A673 (cell line): ENCODE measurements at regions not wholly inside any gene's neighbourhood (a gene's known extent, or its start where the extent isn't known, plus 50 kb on each side); places are given as distances from the start of the nearest gene placed in this dataset.

Experiments
- BruUV-seq: library from RNA; stranded (reverse); fragments of 400-500 nt; replicated peaks from 2 replicates; lab custom pipeline; 2021; lab: Mats Ljungman, UMichigan
- CTCF ChIA-PET: fragments of 300-600 bp; sonication (Branson Sonifier 250); formaldehyde crosslinking; loops from one replicate; lab custom pipeline; 2022; ENCODE audit warnings: antibody characterized with exemption; lab: Charles Lee
- POLR2A ChIA-PET: fragments of 300-600 bp; sonication (Branson Sonifier 250); formaldehyde crosslinking; loops from one replicate; lab custom pipeline; 2022; ENCODE audit warnings: antibody characterized with exemption; ENCODE audit not compliant: low non-redundant PET; lab: Charles Lee
- DNase-seq: peaks from one replicate; pipeline ENCODE4 v3.0.0-alpha.2; 2015; ENCODE audit warnings: low spot score
- H3K27ac ChIP-seq: fragments of 200-600 bp; sonication (generic); 2 replicates; pipeline ENCODE4 v1.5.1; 2016; ENCODE audit warnings: mixed run types, low read depth, mild to moderate bottlenecking, mixed read lengths, antibody characterized with exemption, low read length; ENCODE audit not compliant: poor library complexity, severe bottlenecking
- H3K27me3 ChIP-seq: fragments of 200-600 bp; sonication (generic); replicated peaks from 2 replicates; pipeline ENCODE4 v1.6.1; 2017; ENCODE audit warnings: mixed run types, low read depth, mild to moderate bottlenecking, mixed read lengths, antibody characterized with exemption, low read length; ENCODE audit not compliant: insufficient read depth, poor library complexity
- H3K36me3 ChIP-seq: fragments of 200-600 bp; sonication (generic); 2 replicates; pipeline ENCODE4 v1.6.1; 2016; ENCODE audit warnings: mixed run types, mild to moderate bottlenecking, mixed read lengths, antibody characterized with exemption, low read length; ENCODE audit not compliant: insufficient read depth, poor library complexity, severe bottlenecking
- H3K4me1 ChIP-seq: fragments of 200-600 bp; sonication (generic); 2 replicates; pipeline ENCODE4 v1.6.1; 2017; ENCODE audit warnings: mixed run types, mild to moderate bottlenecking, mixed read lengths, antibody characterized with exemption, low read length; ENCODE audit not compliant: insufficient read depth, poor library complexity, severe bottlenecking
- H3K4me3 ChIP-seq: fragments of 200-600 bp; sonication (generic); 2 replicates; pipeline ENCODE4 v1.5.1; 2016; ENCODE audit warnings: low read depth, mixed run types, mild to moderate bottlenecking, mixed read lengths, low read length; ENCODE audit not compliant: poor library complexity, severe bottlenecking
- H3K9me3 ChIP-seq: fragments of 200-600 bp; sonication (generic); 2 replicates; pipeline ENCODE4 v1.6.1; 2016; ENCODE audit warnings: mixed run types, low read depth, mild to moderate bottlenecking, mixed read lengths, antibody characterized with exemption, low read length; ENCODE audit not compliant: poor library complexity, severe bottlenecking
- EZH2 ChIP-seq: fragments of 200-600 bp; sonication (generic); IDR thresholded peaks from 2 replicates; pipeline ENCODE4 v1.6.1; 2017; ENCODE audit warnings: borderline replicate concordance, low read depth, mild to moderate bottlenecking, mixed read lengths, antibody characterized with exemption, low read length; ENCODE audit not compliant: poor library complexity, severe bottlenecking
- intact Hi-C: fragments of 100-400 bp; cut with micrococcal nuclease; formaldehyde crosslinking; loops from one replicate; pipeline ENCODE4 v1.10.0; 2022; ENCODE audit not compliant: unreplicated experiment
- TF ChIP-seq, protein P1 (sequence below): fragments of 300-800, 200-600 bp; sonication (generic); conservative IDR thresholded peaks from 2 replicates; pipeline ENCODE4 v1.5.1; 2017; ENCODE audit warnings: low read depth, mild to moderate bottlenecking, antibody characterized with exemption, low read length, moderate library complexity, mixed read lengths

DNA sequence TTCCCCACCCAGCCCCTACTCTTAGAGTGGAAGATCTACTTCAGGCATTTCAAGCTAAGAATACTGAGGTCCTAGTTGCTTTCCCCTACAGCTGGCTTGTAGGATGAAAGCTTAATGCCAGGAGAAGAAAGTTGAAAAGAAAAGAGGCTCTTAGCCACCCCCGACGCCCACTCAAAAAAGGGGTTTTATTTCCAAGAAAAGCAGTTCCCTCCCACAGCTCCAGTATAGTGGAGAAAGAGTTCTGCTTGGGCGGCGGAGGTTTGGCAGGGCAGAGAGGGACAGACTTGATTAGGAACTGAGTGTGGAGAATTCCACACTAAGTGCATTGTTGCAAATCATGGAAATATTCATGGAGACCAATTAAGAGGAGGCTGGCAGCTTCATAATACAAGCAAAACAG, 470.9 kb downstream of the ETS1 start:
- H3K27ac ChIP-seq = no peak overlapping the region
- H3K4me1 ChIP-seq = no peaks in the 10 kb centered on the region
- BruUV-seq = no TSS peak
- intact Hi-C loops = no loop called here
- ChIA-PET POLR2A (no interaction called here), CTCF (interaction anchor here (0.7 kb wide), 1 partner anchor 569 kb away, joined by 3 read pairs; no protein-coding TSS in a partner anchor)
- no peak for TF ChIP-seq EZH2
- TF ChIP-seq, protein P1, sequence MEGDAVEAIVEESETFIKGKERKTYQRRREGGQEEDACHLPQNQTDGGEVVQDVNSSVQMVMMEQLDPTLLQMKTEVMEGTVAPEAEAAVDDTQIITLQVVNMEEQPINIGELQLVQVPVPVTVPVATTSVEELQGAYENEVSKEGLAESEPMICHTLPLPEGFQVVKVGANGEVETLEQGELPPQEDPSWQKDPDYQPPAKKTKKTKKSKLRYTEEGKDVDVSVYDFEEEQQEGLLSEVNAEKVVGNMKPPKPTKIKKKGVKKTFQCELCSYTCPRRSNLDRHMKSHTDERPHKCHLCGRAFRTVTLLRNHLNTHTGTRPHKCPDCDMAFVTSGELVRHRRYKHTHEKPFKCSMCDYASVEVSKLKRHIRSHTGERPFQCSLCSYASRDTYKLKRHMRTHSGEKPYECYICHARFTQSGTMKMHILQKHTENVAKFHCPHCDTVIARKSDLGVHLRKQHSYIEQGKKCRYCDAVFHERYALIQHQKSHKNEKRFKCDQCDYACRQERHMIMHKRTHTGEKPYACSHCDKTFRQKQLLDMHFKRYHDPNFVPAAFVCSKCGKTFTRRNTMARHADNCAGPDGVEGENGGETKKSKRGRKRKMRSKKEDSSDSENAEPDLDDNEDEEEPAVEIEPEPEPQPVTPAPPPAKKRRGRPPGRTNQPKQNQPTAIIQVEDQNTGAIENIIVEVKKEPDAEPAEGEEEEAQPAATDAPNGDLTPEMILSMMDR = no peak
- no peaks in the 10 kb centered on the region for H3K9me3 ChIP-seq
- no peak overlapping the region for H3K4me3 ChIP-seq
- H3K36me3 ChIP-seq = no peaks in the 10 kb centered on the region
- H3K27me3 ChIP-seq = peaks cover 33% of the 10 kb centered on the region
- no peak for DNase-seq

DNA sequence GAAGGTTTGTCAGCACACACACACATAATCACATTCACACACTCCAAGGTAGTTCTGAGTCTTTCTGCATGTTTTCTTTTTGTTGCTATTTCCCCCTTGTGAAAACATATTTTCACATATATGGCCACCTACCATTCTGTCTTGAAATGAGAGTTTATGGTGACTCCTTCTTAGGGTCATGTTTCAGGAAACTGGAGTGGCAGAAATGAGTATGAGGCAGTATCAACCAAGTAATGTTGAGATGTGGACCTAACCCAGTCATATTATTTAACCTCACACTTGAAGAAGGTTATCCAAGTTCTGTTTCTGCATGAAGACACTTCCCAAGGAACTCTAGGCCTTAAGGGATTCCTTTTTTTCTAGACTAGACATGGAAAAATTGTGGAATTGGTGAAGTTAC, 481.4 kb downstream of the ETS1 start:
- no peak overlapping the region for H3K4me3 ChIP-seq
- ChIA-PET CTCF (no interaction called here), POLR2A (no interaction called here)
- TF ChIP-seq, protein P1 = no peak
- TF ChIP-seq EZH2 = no peak
- no peaks in the 10 kb centered on the region for H3K4me1 ChIP-seq
- H3K27ac ChIP-seq = no peak overlapping the region
- no peaks in the 10 kb centered on the region for H3K9me3 ChIP-seq
- no peak for DNase-seq
- intact Hi-C loops = no loop called here
- H3K27me3 ChIP-seq = peaks cover 33% of the 10 kb centered on the region
- no peaks in the 10 kb centered on the region for H3K36me3 ChIP-seq
- BruUV-seq = no TSS peak

DNA sequence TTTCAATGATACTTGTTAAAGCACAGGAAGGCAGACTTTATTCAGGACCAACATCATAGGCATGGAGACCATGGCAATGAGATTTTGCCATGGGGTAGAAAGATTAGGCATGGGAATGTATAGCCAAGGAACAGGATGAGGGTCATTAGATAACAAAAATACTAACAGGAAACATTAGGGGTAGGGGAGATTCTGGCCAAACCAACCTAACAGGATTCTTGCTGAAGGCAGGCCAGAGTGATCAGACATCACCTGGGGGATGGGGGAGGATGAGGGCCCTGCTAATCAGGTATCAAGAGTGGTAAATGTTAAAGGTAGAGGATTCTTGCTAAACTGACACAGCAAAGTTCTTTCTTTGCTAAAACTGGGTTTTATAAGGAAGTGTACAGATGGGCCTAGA, 481.8 kb downstream of the ETS1 start:
- Histone ChIP-seq H3K9me3 (no peaks in the 10 kb centered on the region), H3K36me3 (no peaks in the 10 kb centered on the region), H3K27me3 (peaks cover 37% of the 10 kb centered on the region), H3K4me1 (no peaks in the 10 kb centered on the region), H3K4me3 (no peak overlapping the region), H3K27ac (no peak overlapping the region)
- POLR2A ChIA-PET = no interaction called here
- CTCF ChIA-PET = no interaction called here
- intact Hi-C loops = no loop called here
- DNase-seq = no peak
- no TSS peak for BruUV-seq
- no peak for TF ChIP-seq EZH2
- TF ChIP-seq, protein P1 = no peak
